Transverse colon (tissue), 4 donors: ENCODE measurements at regions not wholly inside any gene's neighbourhood (a gene's known extent, or its start where the extent isn't known, plus 50 kb on each side); places are given as distances from the start of the nearest gene placed in this dataset.

ENCODE experiments used
- DNase-seq: peaks from one replicate; pipeline ENCODE4 v3.0.0-alpha.2; 2019
- H3K27ac ChIP-seq, 4 donors: fragments of 200-600 bp; sonication (generic); 2 replicates each; pipeline ENCODE4 v1.5.1; 2016 to 2018; ENCODE audit warnings: inconsistent platforms in 4 of 4
- H3K27me3 ChIP-seq: fragments of 200-600 bp; sonication (generic); 2 replicates; pipeline ENCODE4 v1.5.1; 2017; ENCODE audit warnings: inconsistent platforms
- H3K36me3 ChIP-seq, 4 donors: fragments of 200-600 bp; sonication (generic); 2 replicates each; pipeline ENCODE4 v1.5.1; 2017 to 2019; ENCODE audit warnings: inconsistent platforms in 4 of 4
- H3K4me1 ChIP-seq, 4 donors: fragments of 200-600 bp; sonication (generic); 2 replicates each; pipeline ENCODE4 v1.5.1; 2017 to 2020; ENCODE audit warnings: inconsistent platforms in 4 of 4
- H3K4me3 ChIP-seq, 4 donors: fragments of 200-600 bp; sonication (generic); 1 replicate in 1 of 4; 2 replicates in 3 of 4; pipeline versions ENCODE4 v1.5.1 to v1.6.1; 2017 to 2019; ENCODE audit warnings: inconsistent platforms in 4 of 4
- H3K9me3 ChIP-seq, 2 donors: fragments of 200-600 bp; sonication (generic); 2 replicates each; pipeline ENCODE4 v1.5.1; 2017 to 2019; ENCODE audit warnings: inconsistent platforms in 2 of 2
- CTCF ChIP-seq, 5 experiments: fragments of 200-600 bp in 3 of 5; fragments of 450-650 bp in 2 of 5; sonication (generic) in 3 of 5; IDR thresholded peaks; 1 replicate in 2 of 5; 2 replicates in 3 of 5; pipeline ENCODE4 v1.5.1; 2016 to 2017; ENCODE audit warnings: antibody characterized with exemption in 5 of 5, inconsistent platforms in 3 of 5, mild to moderate bottlenecking in 2 of 5, moderate library complexity in 1 of 5
- EP300 ChIP-seq: sonication (generic); formaldehyde crosslinking; IDR thresholded peaks from one replicate; pipeline ENCODE4 v1.6.1; 2017; ENCODE audit warnings: antibody characterized with exemption, low read depth
- POLR2A ChIP-seq: fragments of 450-650 bp; IDR thresholded peaks from one replicate; pipeline ENCODE4 v1.6.1; 2016; ENCODE audit warnings: antibody characterized with exemption, mild to moderate bottlenecking, moderate library complexity
- POLR2AphosphoS5 ChIP-seq, 3 donors: sonication (generic); formaldehyde crosslinking; IDR thresholded peaks; one replicate each; pipeline ENCODE4 v1.6.1; 2016; ENCODE audit warnings: antibody characterized with exemption in 3 of 3
- WGBS, 2 donors: methylation state at CpG; one replicate each; pipeline ENCODE4 v1.1.5; 2018; ENCODE audit warnings: low coverage in 1 of 2; 5-methylcytosine and 5-hydroxymethylcytosine counted together
- in situ Hi-C, 4 donors: fragments of 200-750 bp; cut with MboI; loops; one replicate each; pipeline versions ENCODE4 v1.15.0 to v1.15.1; 2017; ENCODE audit warnings: low sequenced_read_pairs in 3 of 4, low pct_ligation_motif_present in 1 of 4, low pct_unique_long_range_greater_than_20kb in 1 of 4
- intact Hi-C: fragments of 100-400 bp; cut with DNase I; formaldehyde crosslinking; loops from one replicate; pipeline ENCODE4 v1.15.1; 2023; ENCODE audit warnings: low total_unique reads

GRCh38 chr9:31372799-31373587 lies 1011.5 kb upstream of the ACO1 start:
- Histone ChIP-seq H3K27me3 (no peaks in the 10 kb centered on the region), H3K27ac (no peak overlapping the region), H3K9me3 (no peaks in the 10 kb centered on the region), H3K4me1 (no peaks in the 10 kb centered on the region), H3K36me3 (no peaks in the 10 kb centered on the region), H3K4me3 (no peak overlapping the region)
- in situ Hi-C loops = no loop called here
- intact Hi-C loops = no loop called here
- 82 to 83% methylated on average over 6 to 7 of the region's 7 CpGs for WGBS, 2 donors
- TF ChIP-seq CTCF (IDR thresholded peaks at IDR 0.05) = no peak
- no peak for TF ChIP-seq POLR2A
- no peak for TF ChIP-seq EP300
- no peak for TF ChIP-seq POLR2AphosphoS5 (IDR thresholded peaks at IDR 0.05)
- no peak for DNase-seq

- Histone ChIP-seq H3K4me1 (no peaks in the 10 kb centered on the region), H3K27ac (no peak overlapping the region), H3K36me3 (no peaks in the 10 kb centered on the region), H3K27me3 (no peaks in the 10 kb centered on the region), H3K9me3 (no peaks in the 10 kb centered on the region), H3K4me3 (no peak overlapping the region)
- TF ChIP-seq POLR2A = no peak
- no peak for TF ChIP-seq POLR2AphosphoS5 (IDR thresholded peaks at IDR 0.05)
- TF ChIP-seq CTCF (IDR thresholded peaks at IDR 0.05) = no peak
- no peak for TF ChIP-seq EP300
- in situ Hi-C loops (no loop called here), intact Hi-C loops (no loop called here)
- DNase-seq = no peak
- WGBS, 2 donors = 72 to 81% methylated on average over 4 of the region's 4 CpGs
Observed at GRCh38 chr9:31377358-31377757, 1007.1 kb upstream of the ACO1 start.

- in situ Hi-C loops (no loop called here), intact Hi-C loops (no loop called here)
- no peaks in the 10 kb centered on the region for H3K4me1 ChIP-seq
Observed at GRCh38 chr9:31388660-31389059, 995.8 kb upstream of the ACO1 start.

GRCh38 chr9:31389075-31389474 lies 995.4 kb upstream of the ACO1 start:
- DNase-seq = no peak
- H3K27me3 ChIP-seq = no peaks in the 10 kb centered on the region
- H3K4me1 ChIP-seq = peaks cover 0 to under 1% (median 0%) of the 10 kb centered on the region in 4 donors
- H3K36me3 ChIP-seq = no peaks in the 10 kb centered on the region
- no peaks in the 10 kb centered on the region for H3K9me3 ChIP-seq
- intact Hi-C loops (no loop called here), in situ Hi-C loops (no loop called here)
- no peak overlapping the region for H3K27ac ChIP-seq
- no peak overlapping the region for H3K4me3 ChIP-seq
- 74 to 78% methylated on average over 3 of the region's 3 CpGs for WGBS, 2 donors
- no peak for TF ChIP-seq POLR2A
- TF ChIP-seq EP300 = no peak
- no peak for TF ChIP-seq CTCF (IDR thresholded peaks at IDR 0.05)
- no peak for TF ChIP-seq POLR2AphosphoS5 (IDR thresholded peaks at IDR 0.05)

More at GRCh38 chr9:31388660-31389059, 995.8 kb upstream of the ACO1 start:
- Histone ChIP-seq H3K4me3 (no peak overlapping the region), H3K27ac (no peak overlapping the region), H3K36me3 (no peaks in the 10 kb centered on the region), H3K27me3 (no peaks in the 10 kb centered on the region), H3K9me3 (no peaks in the 10 kb centered on the region)
- DNase-seq = no peak
- TF ChIP-seq CTCF (IDR thresholded peaks at IDR 0.05) (no peak), EP300 (no peak), POLR2AphosphoS5 (IDR thresholded peaks at IDR 0.05) (no peak), POLR2A (no peak)
- 78 to 89% methylated on average over 1 of the region's 1 CpG for WGBS, 2 donors
